ENCODE measurements at regions not wholly inside any gene's neighbourhood (a gene's known extent, or its start where the extent isn't known, plus 50 kb on each side); places are given as distances from the start of the nearest gene placed in this dataset.
"Not testable (repeated sequence)": the region's sequence is repeated elsewhere in the genome, so short reads cannot be mapped to it uniquely, and the experiment has no call there.

DNA sequence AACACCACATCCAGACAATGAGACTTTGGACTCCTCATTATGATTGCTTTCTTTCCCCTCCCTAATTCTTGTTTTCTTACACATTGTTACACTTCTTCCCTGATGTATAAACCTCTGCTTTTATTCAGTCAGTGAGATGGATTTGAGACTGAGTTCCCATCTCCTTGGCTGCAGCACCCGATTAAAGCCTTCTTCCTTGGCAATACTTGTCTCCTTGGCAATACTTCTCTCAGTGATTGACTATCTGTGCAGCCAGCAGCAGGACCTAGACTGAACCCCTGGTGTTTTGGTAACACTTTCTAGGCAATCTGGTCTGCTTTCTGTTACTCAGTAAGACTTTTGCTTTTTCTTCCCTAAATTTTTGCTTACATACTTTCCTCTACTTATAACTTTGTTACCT lies 492.8 kb upstream of the SMC2 start:
- Mint-ChIP-seq H3K36me3 (no peaks in the 10 kb centered on the region), H3K27me3 (no peaks in the 10 kb centered on the region), H3K4me3 (no peak overlapping the region), H3K27ac (no peak overlapping the region), H3K9me3 (peaks cover 7 to 23% (median 11%) of the 10 kb centered on the region in 3 donors), H3K4me1 (no peaks in the 10 kb centered on the region)
- WGBS (ENCODE audit: insufficient coverage), result 90% methylated on average over 1 of the region's 1 CpG
- H3K36me3 ChIP-seq (ENCODE audit: control insufficient read depth in 2 of 2, extremely low read depth in 1 of 2, insufficient read depth in 1 of 2, low read length in 1 of 2), result no peaks in the 10 kb centered on the region
- ChIA-PET POLR2A (no interaction called here), CTCF (no interaction called here)
- no peaks in the 10 kb centered on the region for H3K4me1 ChIP-seq (ENCODE audit: control insufficient read depth in 1 of 2, extremely low read depth in 1 of 2, insufficient read depth in 2 of 2, low read length in 2 of 2)
- no peak for ATAC-seq (replicated peaks in 1 of 4)
- H3K9me3 ChIP-seq, result peaks cover 2% of the 10 kb centered on the region
- no peak overlapping the region for H3K27ac ChIP-seq (ENCODE audit: low read length)
- no peaks in the 10 kb centered on the region for H3K27me3 ChIP-seq (replicated peaks in 1 of 2; ENCODE audit: control insufficient read depth in 2 of 2, extremely low read depth in 1 of 2, insufficient read depth in 2 of 2, low read length in 1 of 2)
- DNase-seq, result no peak
- no peak overlapping the region for H3K4me3 ChIP-seq (ENCODE audit: control insufficient read depth in 1 of 2, extremely low read depth in 1 of 2, low read length in 1 of 2)

DNA sequence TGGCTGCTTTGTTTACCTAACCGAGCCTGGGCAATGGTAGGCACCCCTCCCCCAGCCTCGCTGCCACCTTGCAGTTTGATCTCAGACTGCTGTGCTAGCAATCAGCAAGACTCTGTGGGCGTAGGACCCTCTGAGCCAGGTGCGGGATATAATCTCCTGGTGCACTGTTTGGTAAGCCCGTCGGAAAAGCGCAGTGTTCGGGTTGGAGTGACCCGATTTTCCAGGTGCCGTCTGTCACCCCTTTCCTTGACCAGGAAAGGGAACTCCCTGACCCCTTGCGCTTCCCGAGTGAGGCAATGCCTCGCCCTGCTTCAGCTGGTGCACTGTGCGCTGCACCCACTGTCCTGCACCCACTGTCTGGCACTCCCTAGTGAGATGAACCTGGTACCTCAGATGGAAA lies 482.2 kb upstream of the SMC2 start:
- H3K9me3 ChIP-seq; H3K4me1 Mint-ChIP-seq; H3K4me3 Mint-ChIP-seq; H3K36me3 ChIP-seq (ENCODE audit: control insufficient read depth in 2 of 2, extremely low read depth in 1 of 2, insufficient read depth in 1 of 2, low read length in 1 of 2); H3K4me3 ChIP-seq (ENCODE audit: control insufficient read depth in 1 of 2, extremely low read depth in 1 of 2, low read length in 1 of 2); H3K36me3 Mint-ChIP-seq; DNase-seq; H3K27ac Mint-ChIP-seq; ATAC-seq (replicated peaks in 1 of 4); H3K27me3 Mint-ChIP-seq; H3K27me3 ChIP-seq (replicated peaks in 1 of 2; ENCODE audit: control insufficient read depth in 2 of 2, extremely low read depth in 1 of 2, insufficient read depth in 2 of 2, low read length in 1 of 2); POLR2A ChIA-PET; H3K4me1 ChIP-seq (ENCODE audit: control insufficient read depth in 1 of 2, extremely low read depth in 1 of 2, insufficient read depth in 2 of 2, low read length in 2 of 2); H3K27ac ChIP-seq (ENCODE audit: low read length); CTCF ChIA-PET: not testable (repeated sequence)
- WGBS (ENCODE audit: insufficient coverage), result 97% methylated on average over 9 of the region's 14 CpGs
- H3K9me3 Mint-ChIP-seq, result peaks cover 8 to 11% (median 8%) of the 10 kb centered on the region in 3 donors

DNA sequence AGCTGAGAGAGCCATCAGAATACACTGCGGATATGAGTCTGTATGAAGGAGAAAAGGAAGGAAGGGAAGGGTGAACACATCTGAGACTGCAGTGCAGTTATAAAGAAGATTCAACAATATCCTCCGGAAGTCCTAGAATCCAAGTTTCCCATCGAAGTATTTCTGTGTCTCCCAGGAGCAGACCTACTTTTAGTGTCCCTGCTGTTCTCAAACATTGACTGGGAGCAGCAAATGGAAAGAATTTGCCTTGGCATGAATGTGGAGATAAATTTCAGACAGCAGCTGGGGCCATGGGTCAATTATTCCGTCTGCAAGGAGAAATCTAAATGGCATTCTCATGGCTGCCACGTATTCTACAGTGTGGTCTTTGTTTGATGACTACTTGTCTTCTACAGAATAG lies 478.1 kb upstream of the SMC2 start:
- ChIA-PET CTCF (no interaction called here), POLR2A (interaction anchor here in 1 of 2 donors (0.6 kb wide), 1 partner anchor 1048 kb away, joined by 4 read pairs; no protein-coding TSS in a partner anchor)
- Mint-ChIP-seq H3K4me1 (no peaks in the 10 kb centered on the region), H3K36me3 (no peaks in the 10 kb centered on the region), H3K9me3 (peaks cover 7 to 9% (median 9%) of the 10 kb centered on the region in 3 donors), H3K4me3 (no peak overlapping the region), H3K27me3 (no peaks in the 10 kb centered on the region), H3K27ac (no peak overlapping the region)
- H3K27me3 ChIP-seq (replicated peaks in 1 of 2; ENCODE audit: control insufficient read depth in 2 of 2, extremely low read depth in 1 of 2, insufficient read depth in 2 of 2, low read length in 1 of 2), result no peaks in the 10 kb centered on the region
- WGBS (ENCODE audit: insufficient coverage), result 100% methylated on average over 1 of the region's 5 CpGs
- no peak for DNase-seq
- no peaks in the 10 kb centered on the region for H3K4me1 ChIP-seq (ENCODE audit: control insufficient read depth in 1 of 2, extremely low read depth in 1 of 2, insufficient read depth in 2 of 2, low read length in 2 of 2)
- no peaks in the 10 kb centered on the region for H3K9me3 ChIP-seq
- no peak for ATAC-seq (replicated peaks in 1 of 4)
- H3K27ac ChIP-seq (ENCODE audit: low read length), result no peak overlapping the region
- H3K36me3 ChIP-seq (ENCODE audit: control insufficient read depth in 2 of 2, extremely low read depth in 1 of 2, insufficient read depth in 1 of 2, low read length in 1 of 2), result no peaks in the 10 kb centered on the region
- H3K4me3 ChIP-seq (ENCODE audit: control insufficient read depth in 1 of 2, extremely low read depth in 1 of 2, low read length in 1 of 2), result no peak overlapping the region

DNA sequence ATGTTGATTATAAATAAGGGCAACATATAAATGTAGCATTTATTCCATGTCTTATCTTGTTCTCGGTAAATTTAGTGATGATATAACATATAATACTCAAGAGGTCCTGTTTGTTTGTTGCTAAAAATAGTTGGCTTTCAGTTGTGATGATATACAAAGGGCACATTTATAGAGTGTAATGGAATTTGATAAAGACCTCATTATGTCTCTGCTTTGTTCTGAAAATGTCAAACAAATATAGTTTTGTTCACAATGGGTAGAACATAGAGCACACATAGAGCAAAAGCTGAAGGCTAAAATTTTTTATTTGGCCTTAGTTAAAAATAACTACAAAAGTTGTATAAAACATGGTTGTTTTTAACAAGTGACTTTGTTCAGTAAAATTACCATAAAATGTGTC lies 477.1 kb upstream of the SMC2 start:
- no peaks in the 10 kb centered on the region for H3K27me3 ChIP-seq (replicated peaks in 1 of 2; ENCODE audit: control insufficient read depth in 2 of 2, extremely low read depth in 1 of 2, insufficient read depth in 2 of 2, low read length in 1 of 2)
- WGBS (ENCODE audit: insufficient coverage), result no CpG with 5 or more reads among the region's 1 CpG
- H3K27ac Mint-ChIP-seq, result no peak overlapping the region
- ATAC-seq (replicated peaks in 1 of 4) (no peak), DNase-seq (no peak)
- H3K9me3 Mint-ChIP-seq, result peaks cover 7 to 14% (median 9%) of the 10 kb centered on the region in 3 donors
- CTCF ChIA-PET, result no interaction called here
- no peak overlapping the region for H3K4me3 ChIP-seq (ENCODE audit: control insufficient read depth in 1 of 2, extremely low read depth in 1 of 2, low read length in 1 of 2)
- no peaks in the 10 kb centered on the region for H3K36me3 Mint-ChIP-seq
- no peaks in the 10 kb centered on the region for H3K4me1 ChIP-seq (ENCODE audit: control insufficient read depth in 1 of 2, extremely low read depth in 1 of 2, insufficient read depth in 2 of 2, low read length in 2 of 2)
- H3K27me3 Mint-ChIP-seq, result no peaks in the 10 kb centered on the region
- no peaks in the 10 kb centered on the region for H3K36me3 ChIP-seq (ENCODE audit: control insufficient read depth in 2 of 2, extremely low read depth in 1 of 2, insufficient read depth in 1 of 2, low read length in 1 of 2)
- no peak overlapping the region for H3K4me3 Mint-ChIP-seq
- H3K4me1 Mint-ChIP-seq, result no peaks in the 10 kb centered on the region
- POLR2A ChIA-PET, result no interaction called here
- no peak overlapping the region for H3K27ac ChIP-seq (ENCODE audit: low read length)
- H3K9me3 ChIP-seq, result no peaks in the 10 kb centered on the region

DNA sequence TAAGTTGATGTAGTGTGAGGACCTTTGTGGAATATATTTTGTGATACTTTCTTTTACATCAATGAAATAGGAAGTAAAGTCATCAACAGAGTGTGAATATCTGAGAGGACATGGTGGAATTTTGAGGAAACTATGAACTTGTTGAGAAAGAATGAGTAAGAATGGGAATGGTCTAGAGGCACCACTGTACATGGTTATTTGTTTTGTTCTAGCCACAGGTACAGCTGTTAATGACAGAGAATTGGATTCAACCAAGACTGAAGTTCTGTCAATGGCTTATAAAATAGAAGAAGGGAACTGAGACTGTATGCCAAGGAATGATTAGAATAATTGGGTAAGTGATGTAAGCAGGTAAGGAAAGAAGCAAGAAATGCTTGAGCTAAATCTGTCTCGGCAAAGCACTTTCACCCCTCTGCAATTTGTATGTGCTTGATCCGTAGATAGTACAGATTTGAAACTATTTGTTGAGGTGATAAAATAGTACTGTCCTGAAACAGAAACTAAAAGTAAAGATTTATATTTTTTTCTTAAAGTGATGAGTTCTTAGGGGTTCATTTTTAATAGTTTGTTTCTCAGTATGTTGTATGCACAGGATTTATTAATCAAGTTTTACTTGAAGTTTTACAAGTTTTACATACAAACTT lies 468.8 kb upstream of the SMC2 start:
- ChIA-PET CTCF (no interaction called here), POLR2A (no interaction called here)
- Histone ChIP-seq H3K27me3 (replicated peaks in 1 of 2; ENCODE audit: control insufficient read depth in 2 of 2, extremely low read depth in 1 of 2, insufficient read depth in 2 of 2, low read length in 1 of 2) (no peaks in the 10 kb centered on the region), H3K4me3 (ENCODE audit: control insufficient read depth in 1 of 2, extremely low read depth in 1 of 2, low read length in 1 of 2) (no peak overlapping the region), H3K36me3 (ENCODE audit: control insufficient read depth in 2 of 2, extremely low read depth in 1 of 2, insufficient read depth in 1 of 2, low read length in 1 of 2) (no peaks in the 10 kb centered on the region), H3K4me1 (ENCODE audit: control insufficient read depth in 1 of 2, extremely low read depth in 1 of 2, insufficient read depth in 2 of 2, low read length in 2 of 2) (no peaks in the 10 kb centered on the region), H3K27ac (ENCODE audit: low read length) (no peak overlapping the region), H3K9me3 (no peaks in the 10 kb centered on the region)
- Mint-ChIP-seq H3K27me3 (no peaks in the 10 kb centered on the region), H3K4me1 (peaks cover 0 to 3% (median 0%) of the 10 kb centered on the region in 3 donors), H3K9me3 (peaks cover 0 to 10% (median 6%) of the 10 kb centered on the region in 3 donors), H3K36me3 (no peaks in the 10 kb centered on the region), H3K4me3 (no peak overlapping the region), H3K27ac (no peak overlapping the region)
- WGBS (ENCODE audit: insufficient coverage), result no CpG with 5 or more reads among the region's 2 CpGs
- ATAC-seq (replicated peaks in 1 of 4) (no peak), DNase-seq (no peak)

DNA sequence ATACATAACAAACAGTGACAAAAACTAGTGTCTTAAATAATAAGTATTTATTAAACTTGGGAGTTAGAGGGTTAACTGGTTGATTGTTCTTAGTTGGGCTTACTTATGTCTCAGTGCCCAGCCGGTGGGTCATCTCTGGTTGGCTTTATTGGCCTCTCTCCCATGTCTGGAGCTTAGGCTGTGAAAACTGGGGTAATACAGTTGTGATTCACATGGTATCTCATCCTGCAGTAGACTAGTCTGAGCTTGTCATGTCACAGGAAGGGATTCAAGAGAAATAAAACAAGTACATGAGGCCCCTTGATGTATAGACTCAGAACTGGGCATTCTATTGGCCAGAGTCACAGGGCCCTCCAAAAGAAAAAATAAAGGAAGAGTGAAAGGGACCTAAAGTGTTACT lies 466.4 kb upstream of the SMC2 start:
- Histone ChIP-seq H3K9me3 (no peaks in the 10 kb centered on the region), H3K4me3 (ENCODE audit: control insufficient read depth in 1 of 2, extremely low read depth in 1 of 2, low read length in 1 of 2) (no peak overlapping the region), H3K36me3 (ENCODE audit: control insufficient read depth in 2 of 2, extremely low read depth in 1 of 2, insufficient read depth in 1 of 2, low read length in 1 of 2) (no peaks in the 10 kb centered on the region), H3K27ac (ENCODE audit: low read length) (no peak overlapping the region), H3K4me1 (ENCODE audit: control insufficient read depth in 1 of 2, extremely low read depth in 1 of 2, insufficient read depth in 2 of 2, low read length in 2 of 2) (no peaks in the 10 kb centered on the region), H3K27me3 (replicated peaks in 1 of 2; ENCODE audit: control insufficient read depth in 2 of 2, extremely low read depth in 1 of 2, insufficient read depth in 2 of 2, low read length in 1 of 2) (no peaks in the 10 kb centered on the region)
- CTCF ChIA-PET, result no interaction called here
- no peaks in the 10 kb centered on the region for H3K27me3 Mint-ChIP-seq
- no peaks in the 10 kb centered on the region for H3K36me3 Mint-ChIP-seq
- no peak for ATAC-seq (replicated peaks in 1 of 4)
- no peak overlapping the region for H3K4me3 Mint-ChIP-seq
- peaks cover 0 to 3% (median 0%) of the 10 kb centered on the region in 3 donors for H3K4me1 Mint-ChIP-seq
- WGBS (ENCODE audit: insufficient coverage), result no CpG with 5 or more reads among the region's 1 CpG
- H3K9me3 Mint-ChIP-seq, result peaks cover 0 to 6% (median 4%) of the 10 kb centered on the region in 3 donors
- POLR2A ChIA-PET, result no interaction called here
- no peak overlapping the region for H3K27ac Mint-ChIP-seq
- DNase-seq, result no peak

DNA sequence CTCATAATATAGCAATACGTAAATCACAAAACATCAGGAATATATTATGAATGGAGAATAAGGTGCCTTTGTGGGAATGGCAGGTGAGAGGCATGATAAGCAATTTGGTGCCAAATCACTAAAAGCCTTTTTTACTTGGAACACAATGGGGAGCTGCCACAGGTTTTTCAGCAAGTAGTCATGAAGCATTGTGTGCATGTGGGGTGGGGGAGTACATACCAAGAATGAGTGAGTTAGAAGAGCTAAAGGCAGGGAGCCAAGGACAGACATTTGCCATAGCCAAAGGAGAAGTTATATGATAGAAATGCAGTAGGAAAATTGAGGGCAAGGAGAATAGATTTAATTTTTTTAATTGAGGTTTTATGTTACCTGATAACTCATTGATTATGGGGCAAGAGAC lies 445.0 kb upstream of the SMC2 start:
- Histone ChIP-seq H3K9me3 (no peaks in the 10 kb centered on the region), H3K4me1 (ENCODE audit: control insufficient read depth in 1 of 2, extremely low read depth in 1 of 2, insufficient read depth in 2 of 2, low read length in 2 of 2) (no peaks in the 10 kb centered on the region), H3K36me3 (ENCODE audit: control insufficient read depth in 2 of 2, extremely low read depth in 1 of 2, insufficient read depth in 1 of 2, low read length in 1 of 2) (no peaks in the 10 kb centered on the region), H3K27me3 (replicated peaks in 1 of 2; ENCODE audit: control insufficient read depth in 2 of 2, extremely low read depth in 1 of 2, insufficient read depth in 2 of 2, low read length in 1 of 2) (no peaks in the 10 kb centered on the region), H3K27ac (ENCODE audit: low read length) (no peak overlapping the region), H3K4me3 (ENCODE audit: control insufficient read depth in 1 of 2, extremely low read depth in 1 of 2, low read length in 1 of 2) (no peak overlapping the region)
- Mint-ChIP-seq H3K27ac (no peak overlapping the region), H3K9me3 (peaks cover 0 to 5% (median 3%) of the 10 kb centered on the region in 3 donors), H3K4me1 (no peaks in the 10 kb centered on the region), H3K36me3 (no peaks in the 10 kb centered on the region), H3K4me3 (no peak overlapping the region), H3K27me3 (no peaks in the 10 kb centered on the region)
- ATAC-seq (replicated peaks in 1 of 4) (no peak), DNase-seq (no peak)
- WGBS (ENCODE audit: insufficient coverage), result no CpG with 5 or more reads among the region's 1 CpG
- POLR2A ChIA-PET, result no interaction called here
- CTCF ChIA-PET, result no interaction called here

Measured in T-cell (primary cell).